RCC 7860 (cell line): ENCODE measurements at regions not wholly inside any gene's neighbourhood (a gene's known extent, or its start where the extent isn't known, plus 50 kb on each side); places are given as distances from the start of the nearest gene placed in this dataset.
"Not testable (repeated sequence)": the region's sequence is repeated elsewhere in the genome, so short reads cannot be mapped to it uniquely, and the experiment has no call there.

Experiments
- DNase-seq: peaks from one replicate; pipeline ENCODE4 v3.0.0-alpha.2; 2015; ENCODE audit warnings: low spot score
- FAIRE-seq: peaks from 2 replicates; lab custom pipeline; 2012; peaks lifted over from hg19 to GRCh38; lab: Jason Lieb, UNC

GRCh38 chr7:85815526-85815925 is 628.7 kb upstream of the SEMA3D start:
- DNase-seq (no peak), FAIRE-seq (no peak)

- FAIRE-seq, result no peak
- DNase-seq, result no peak
Measured at GRCh38 chr7:85806321-85806720, 619.5 kb upstream of the SEMA3D start.

GRCh38 chr7:85805656-85806055 is 618.8 kb upstream of the SEMA3D start:
- DNase-seq (no peak), FAIRE-seq (no peak)

- DNase-seq (no peak), FAIRE-seq (no peak)
Measured at GRCh38 chr7:85805249-85805648, 618.4 kb upstream of the SEMA3D start.

- DNase-seq, result no peak
- FAIRE-seq, result no peak
Measured at GRCh38 chr7:85802211-85802610, 615.4 kb upstream of the SEMA3D start.

- no peak for FAIRE-seq
- no peak for DNase-seq
Measured at GRCh38 chr7:85796956-85797355, 610.1 kb upstream of the SEMA3D start.

- not testable (repeated sequence) for FAIRE-seq, DNase-seq
Measured at GRCh38 chr7:85791098-85791497, 604.2 kb upstream of the SEMA3D start.

- no peak for DNase-seq
- FAIRE-seq, result no peak
Measured at GRCh38 chr7:85781606-85782005, 594.8 kb upstream of the SEMA3D start.

GRCh38 chr7:85776691-85777345 is 590.0 kb upstream of the SEMA3D start:
- FAIRE-seq (no peak), DNase-seq (no peak)

GRCh38 chr7:85775431-85775830 is 588.6 kb upstream of the SEMA3D start:
- DNase-seq (no peak), FAIRE-seq (no peak)

- FAIRE-seq (no peak), DNase-seq (no peak)
Measured at GRCh38 chr7:85774986-85775385, 588.1 kb upstream of the SEMA3D start.

- DNase-seq (no peak), FAIRE-seq (no peak)
Measured at GRCh38 chr7:85773116-85773728, 586.4 kb upstream of the SEMA3D start.

GRCh38 chr7:85771516-85771915 is 584.7 kb upstream of the SEMA3D start:
- no peak for DNase-seq
- FAIRE-seq, result no peak

GRCh38 chr7:85770332-85770731 is 583.5 kb upstream of the SEMA3D start:
- no peak for FAIRE-seq
- no peak for DNase-seq

- no peak for DNase-seq
- FAIRE-seq, result no peak
Measured at GRCh38 chr7:85765698-85766298, 578.9 kb upstream of the SEMA3D start.

GRCh38 chr7:85764034-85764433 is 577.2 kb upstream of the SEMA3D start:
- no peak for DNase-seq
- FAIRE-seq, result no peak

- FAIRE-seq, result no peak
Measured at GRCh38 chr7:85757348-85757747, 570.5 kb upstream of the SEMA3D start.

GRCh38 chr7:85750454-85750949 is 563.6 kb upstream of the SEMA3D start:
- no peak for FAIRE-seq

More at GRCh38 chr7:85757348-85757747, 570.5 kb upstream of the SEMA3D start:
- no peak for DNase-seq

GRCh38 chr7:85749696-85750453 is 563.0 kb upstream of the SEMA3D start:
- FAIRE-seq, result no peak

More at GRCh38 chr7:85750454-85750949, 563.6 kb upstream of the SEMA3D start:
- no peak for DNase-seq

GRCh38 chr7:85748861-85749260 is 562.0 kb upstream of the SEMA3D start:
- no peak for DNase-seq
- no peak for FAIRE-seq

More at GRCh38 chr7:85749696-85750453, 563.0 kb upstream of the SEMA3D start:
- DNase-seq, result no peak

GRCh38 chr7:85737426-85737825 is 550.6 kb upstream of the SEMA3D start:
- FAIRE-seq (no peak), DNase-seq (no peak)
